Hematopoietic multipotent progenitor cell treated with erythropoietin and hydrocortisone succinate and interleukin-3 and kit ligand, for 15 days (in vitro differentiated cells): ENCODE measurements at regions not wholly inside any gene's neighbourhood (a gene's known extent, or its start where the extent isn't known, plus 50 kb on each side); places are given as distances from the start of the nearest gene placed in this dataset.
"Not testable (repeated sequence)": the region's sequence is repeated elsewhere in the genome, so short reads cannot be mapped to it uniquely, and the experiment has no call there.

Experiments used
- DNase-seq: peaks from one replicate; pipeline ENCODE4 v3.0.0-alpha.2; 2015; ENCODE audit warnings: low spot score

DNA sequence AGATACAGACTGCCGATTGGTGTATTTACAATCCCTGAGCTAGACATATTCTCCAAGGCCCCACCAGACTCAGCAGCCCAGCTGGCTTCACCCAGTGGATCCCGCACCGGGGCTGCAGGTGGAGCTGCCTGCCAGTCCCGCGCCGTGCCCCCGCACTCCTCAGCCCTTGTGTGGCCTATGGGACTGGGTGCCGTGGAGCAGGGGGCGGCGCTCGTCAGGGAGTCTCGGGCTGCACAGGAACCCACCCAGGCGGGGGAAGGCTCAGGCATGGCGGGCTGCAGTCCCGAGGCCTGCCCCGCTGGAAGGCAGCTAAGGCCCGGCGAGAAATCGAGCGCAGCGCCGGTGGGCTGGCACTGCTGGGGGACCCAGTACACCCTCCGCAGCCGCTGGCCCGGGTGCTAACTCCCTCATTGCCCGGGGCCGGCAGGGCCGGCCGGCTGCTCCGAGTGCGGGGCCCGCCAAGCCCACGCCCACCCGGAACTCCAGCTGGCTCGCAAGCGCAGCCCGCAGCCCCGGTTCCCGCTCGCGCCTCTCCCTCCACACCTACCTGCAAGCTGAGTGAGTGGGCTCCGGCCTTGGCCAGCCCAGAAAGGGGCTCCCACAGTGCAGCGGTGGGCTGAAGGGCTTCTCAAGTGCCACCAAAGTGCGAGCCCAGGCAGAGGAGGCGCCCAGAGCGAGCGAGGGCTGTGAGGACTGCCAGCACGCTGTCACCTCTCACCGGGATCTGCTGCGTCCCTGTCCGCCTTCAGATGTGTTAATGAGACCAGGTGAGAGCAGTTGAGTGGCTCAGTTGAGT lies 137.8 kb upstream of the LCORL start:
- DNase-seq, result not testable (repeated sequence)

DNA sequence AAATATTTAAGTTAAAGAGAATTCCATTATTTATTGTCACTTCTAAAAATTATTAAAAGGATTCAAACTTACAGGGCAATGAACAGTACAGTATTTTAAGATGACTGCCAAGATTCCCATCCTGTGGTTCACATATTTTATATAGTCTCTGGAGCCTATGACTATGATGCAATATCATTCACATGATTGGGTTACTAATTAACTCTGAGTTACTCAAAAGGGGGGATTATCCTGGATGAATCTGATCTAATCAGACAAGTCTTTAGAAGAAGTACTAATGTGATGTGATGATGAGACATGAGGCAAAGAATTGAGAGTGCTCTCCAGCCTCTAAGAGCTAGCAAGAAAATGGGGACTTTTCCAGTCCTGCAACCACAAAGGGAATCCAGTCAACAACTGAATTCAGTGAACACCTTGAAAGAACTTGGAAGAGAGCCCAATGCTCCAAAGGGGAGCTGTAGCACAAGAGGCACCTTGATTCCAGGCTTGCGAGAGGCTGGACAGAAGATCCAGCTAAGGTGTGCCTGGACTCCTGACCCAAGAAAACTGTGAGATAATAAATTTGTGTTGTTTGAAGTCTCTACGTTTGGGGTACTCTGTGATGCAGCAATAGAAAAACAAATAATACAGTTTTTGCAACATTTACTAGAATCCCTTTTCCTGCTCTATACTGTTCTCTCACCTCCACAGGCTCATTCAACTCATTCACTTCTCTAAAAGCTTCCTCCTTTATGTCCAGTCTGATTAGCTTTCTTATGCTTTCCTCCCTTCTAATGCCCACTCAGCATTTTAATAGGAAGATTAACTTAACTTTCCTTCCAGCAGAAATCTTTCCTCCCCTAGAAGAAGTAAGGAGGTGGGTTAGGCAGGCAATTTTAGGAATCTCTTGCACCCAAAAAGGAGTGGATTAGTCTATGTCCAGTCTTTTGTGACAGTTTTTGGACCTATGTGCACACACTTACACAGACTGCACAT lies 133.8 kb upstream of the LCORL start:
- no peak for DNase-seq

DNA sequence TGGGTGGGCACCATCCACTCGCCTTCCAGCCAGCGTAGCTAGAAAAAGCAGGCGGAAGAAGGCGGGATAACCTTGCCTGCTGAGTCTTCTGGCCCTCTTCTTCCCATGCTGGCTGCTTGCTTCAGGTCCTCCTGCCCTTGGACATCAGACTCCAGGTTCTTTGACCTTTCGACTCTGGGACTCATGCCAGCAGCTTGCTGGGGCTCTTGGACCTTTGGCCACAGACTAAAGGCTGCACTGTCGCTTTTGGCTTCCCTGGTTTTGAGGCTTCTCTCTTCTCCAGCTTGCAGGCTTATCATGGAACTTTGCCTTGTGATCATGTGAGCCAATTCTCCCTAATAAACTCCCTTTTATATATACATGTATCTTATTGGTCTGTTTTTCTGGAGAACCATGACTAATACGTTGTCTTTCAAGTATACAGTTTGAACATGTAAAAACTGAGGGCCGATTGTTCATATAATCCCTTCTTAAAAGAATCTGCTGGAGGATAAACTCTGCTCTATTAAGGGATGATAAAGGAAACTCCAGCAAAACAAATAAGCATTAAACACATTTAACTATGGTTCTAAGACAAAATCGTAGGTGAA lies 116.6 kb upstream of the LCORL start:
- no peak for DNase-seq

DNA sequence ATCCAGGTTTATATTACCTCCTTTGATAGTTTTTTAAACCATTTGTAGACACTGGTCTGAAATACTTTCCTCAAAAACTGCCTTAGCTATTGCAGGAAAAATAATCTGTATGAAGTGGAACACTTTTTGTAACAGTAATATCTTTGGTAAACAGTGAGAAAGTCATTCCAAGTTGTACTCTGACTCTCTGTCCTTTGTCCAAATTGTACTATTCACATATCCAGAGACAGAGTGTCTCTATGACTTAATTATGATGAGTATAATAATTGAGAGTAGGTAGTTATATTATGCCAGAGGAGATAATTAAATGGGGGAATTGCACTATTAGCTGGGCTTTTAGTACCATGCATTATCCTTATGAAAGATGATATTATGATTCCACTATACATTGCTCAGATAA lies 112.6 kb upstream of the LCORL start:
- DNase-seq, result no peak

DNA sequence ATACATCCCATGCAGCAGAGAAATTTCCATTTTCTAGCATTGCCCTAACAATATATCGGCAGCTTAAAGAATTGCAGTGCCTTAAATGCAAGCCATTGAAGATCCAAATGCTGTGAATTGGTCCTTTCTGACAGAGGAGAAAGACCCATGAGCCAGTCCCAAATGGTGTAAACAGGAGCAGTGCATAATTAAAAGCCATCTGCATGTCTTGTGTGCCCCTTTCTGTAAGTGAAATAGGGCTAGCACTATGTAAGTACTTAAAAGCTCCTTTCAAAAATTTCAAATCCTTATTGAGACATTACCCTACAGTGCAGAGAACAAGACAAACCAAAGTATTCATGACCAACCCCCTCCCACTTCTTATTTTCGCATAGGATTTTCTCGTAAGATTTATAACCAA lies 108.7 kb upstream of the LCORL start:
- DNase-seq, result no peak

DNA sequence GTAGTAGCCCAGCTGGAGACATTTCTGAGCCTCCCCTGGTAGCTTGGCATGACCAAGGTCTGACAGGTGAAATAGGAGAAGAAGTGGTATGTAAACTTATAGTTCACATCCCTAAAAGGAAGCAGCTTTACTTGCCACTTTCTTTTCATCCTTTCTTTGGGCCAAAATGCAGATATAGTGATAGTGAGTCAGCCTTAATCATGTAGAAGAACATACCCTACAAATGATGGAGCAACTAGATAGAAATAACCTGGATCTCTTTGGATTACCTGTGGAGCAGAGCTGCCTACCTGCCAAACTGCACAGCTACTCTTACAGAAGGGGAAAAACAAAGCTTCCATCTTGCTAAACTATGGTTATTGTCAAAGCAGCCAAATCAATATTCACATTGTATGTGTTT lies 106.7 kb upstream of the LCORL start:
- DNase-seq, result no peak

DNA sequence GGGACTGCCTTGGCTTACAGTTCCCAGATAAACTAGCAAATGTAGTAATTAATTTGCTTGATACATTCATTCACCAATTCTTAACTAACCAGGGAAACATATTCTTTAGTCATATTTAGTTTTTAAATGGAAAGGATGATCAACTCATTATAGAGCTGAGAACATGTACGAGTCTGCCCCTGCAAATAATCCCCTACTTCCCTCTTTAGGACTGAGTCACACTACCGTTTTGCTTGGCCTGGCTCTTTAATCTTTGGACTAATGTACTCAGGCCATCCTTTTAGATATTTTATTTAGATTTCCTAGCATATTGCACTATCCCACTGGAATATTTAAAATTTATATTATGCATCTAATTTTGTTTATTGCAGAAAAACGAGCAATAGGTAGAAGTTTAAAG lies 105.5 kb upstream of the LCORL start:
- no peak for DNase-seq

DNA sequence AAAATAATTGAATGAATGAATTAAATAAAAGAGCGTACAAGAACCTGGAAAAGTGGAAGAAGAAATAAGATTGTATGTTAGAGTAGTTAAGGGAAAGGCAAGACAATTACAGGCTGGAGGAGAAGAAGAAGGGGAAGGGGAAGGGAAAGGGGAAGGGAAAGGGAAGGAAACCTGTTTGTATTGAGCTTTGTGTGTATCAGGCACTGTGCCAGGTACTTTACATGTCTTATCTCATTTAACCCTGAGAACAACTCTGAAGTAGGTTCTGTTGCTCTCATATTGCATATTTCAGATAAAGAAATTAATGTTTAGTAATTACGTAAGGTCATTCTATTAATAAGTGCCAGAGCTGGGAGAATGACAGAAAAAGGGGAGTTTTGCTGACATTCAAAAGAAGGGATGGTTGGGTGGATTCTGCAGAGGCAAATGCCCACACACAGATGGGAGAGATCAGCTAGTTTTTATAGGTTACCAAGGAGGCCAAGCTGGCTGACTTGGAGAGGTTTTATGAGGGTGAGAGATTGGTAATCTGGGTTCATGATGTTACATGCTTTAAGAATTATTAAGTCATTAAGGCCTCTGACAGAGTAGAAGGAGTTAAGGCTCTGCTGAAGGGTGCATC lies 92.3 kb upstream of the LCORL start:
- no peak for DNase-seq

DNA sequence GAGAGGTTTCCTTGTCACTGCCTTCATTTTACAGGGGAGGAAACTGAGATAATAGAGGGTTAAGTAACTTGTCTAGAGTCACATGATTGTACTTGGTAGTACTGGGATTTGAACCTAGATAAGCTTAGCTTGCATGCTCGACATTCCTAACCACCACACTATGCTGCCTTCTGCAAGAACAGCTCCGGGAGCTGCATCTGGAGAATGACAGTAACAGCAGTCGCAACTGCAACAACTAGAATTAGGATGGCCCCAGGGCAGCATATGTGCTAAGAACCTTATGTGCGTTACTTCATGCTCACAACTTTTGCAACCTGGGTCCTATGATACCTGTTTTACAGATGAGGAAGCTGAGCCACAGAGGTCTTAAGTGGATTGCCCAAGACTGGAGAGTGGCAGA lies 89.5 kb upstream of the LCORL start:
- DNase-seq, result no peak

DNA sequence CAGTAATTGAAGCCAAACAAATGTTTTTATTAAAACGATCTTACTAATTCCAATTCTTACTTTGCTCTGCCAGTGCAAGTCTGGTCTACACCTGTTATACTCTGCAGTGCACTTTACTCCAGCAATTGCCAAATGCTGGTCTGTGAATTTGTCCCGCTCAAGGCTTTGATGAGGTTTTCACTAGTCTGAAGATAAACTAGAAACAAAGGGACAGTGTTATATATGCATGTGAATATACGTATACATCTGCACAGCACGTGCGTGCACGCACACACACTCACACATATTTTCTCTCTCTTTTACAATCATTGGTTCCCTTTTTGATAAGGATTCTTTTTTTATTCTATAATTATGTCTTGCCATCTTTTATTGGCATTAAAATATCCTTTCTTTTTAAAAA lies 88.5 kb upstream of the LCORL start:
- no peak for DNase-seq

DNA sequence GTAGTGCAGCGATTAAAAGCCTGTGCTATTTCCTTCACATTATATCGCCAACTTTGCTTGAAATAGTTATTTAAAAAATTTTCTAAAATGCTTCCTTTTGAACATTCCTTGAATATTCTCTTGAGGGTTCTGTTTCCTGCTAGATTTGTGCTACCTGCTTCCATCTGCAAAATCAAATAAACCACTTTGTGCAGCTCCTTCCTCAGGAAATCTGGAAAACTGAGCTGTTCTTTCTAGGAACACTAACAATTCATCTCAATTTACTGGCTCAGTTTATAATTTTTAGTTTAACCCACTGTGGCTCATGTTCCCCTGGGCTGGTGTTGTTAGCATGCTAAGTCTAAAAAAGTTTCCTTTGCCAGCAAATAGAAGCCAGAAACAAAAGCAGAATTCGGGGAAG lies 88.1 kb upstream of the LCORL start:
- DNase-seq, result no peak

DNA sequence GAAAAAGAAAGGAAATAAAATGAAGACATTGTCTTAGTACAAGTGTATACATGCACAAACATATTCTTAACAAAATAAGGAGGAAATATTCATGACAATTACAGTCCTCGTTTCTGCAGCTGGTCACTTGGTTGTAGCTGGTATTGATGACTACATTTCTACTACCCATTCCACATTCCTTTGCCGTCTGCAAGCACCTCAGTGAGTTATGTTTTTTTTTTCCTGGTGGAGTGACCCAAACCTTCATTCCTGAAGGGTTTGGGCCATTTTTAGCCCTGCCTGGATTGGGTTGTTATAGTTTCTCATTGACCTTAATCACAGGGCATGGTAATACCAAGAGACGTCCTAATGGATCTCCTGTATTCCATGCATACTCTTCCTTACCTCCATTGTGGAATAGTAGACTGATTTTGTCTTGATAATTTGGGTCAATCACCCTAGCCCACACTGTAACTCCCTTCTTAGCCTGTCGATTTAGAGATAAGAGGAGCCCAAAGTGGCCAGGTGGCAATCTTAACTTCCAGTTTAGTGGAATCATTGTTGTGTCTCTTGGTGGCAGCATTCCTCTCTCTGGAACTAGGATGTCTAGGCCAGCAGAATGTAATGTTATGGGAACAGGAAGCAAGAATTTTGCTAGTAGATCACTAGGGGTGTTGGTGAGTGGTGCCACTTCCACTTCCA lies 86.4 kb upstream of the LCORL start:
- DNase-seq, result not testable (repeated sequence)

DNA sequence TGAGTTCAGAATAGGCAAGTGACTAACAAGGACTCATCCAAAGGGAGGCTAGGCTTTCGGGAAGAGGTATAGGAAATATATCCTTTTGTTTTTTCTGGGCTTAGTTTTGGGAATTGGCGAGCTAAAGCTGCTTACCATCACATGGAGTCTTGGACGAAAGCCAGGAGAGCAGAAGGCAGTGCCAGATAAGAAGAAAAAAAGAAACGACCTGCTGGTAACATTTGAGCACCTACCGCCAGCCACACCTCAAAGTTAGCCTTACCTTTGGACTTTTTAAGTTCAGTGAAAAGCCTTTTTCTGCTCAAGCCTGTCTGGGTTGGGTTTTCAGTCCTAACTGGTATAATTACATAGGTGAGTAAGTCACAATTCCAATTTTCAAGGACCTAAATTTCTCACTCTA lies 85.1 kb upstream of the LCORL start:
- DNase-seq, result peak; percentile 7

DNA sequence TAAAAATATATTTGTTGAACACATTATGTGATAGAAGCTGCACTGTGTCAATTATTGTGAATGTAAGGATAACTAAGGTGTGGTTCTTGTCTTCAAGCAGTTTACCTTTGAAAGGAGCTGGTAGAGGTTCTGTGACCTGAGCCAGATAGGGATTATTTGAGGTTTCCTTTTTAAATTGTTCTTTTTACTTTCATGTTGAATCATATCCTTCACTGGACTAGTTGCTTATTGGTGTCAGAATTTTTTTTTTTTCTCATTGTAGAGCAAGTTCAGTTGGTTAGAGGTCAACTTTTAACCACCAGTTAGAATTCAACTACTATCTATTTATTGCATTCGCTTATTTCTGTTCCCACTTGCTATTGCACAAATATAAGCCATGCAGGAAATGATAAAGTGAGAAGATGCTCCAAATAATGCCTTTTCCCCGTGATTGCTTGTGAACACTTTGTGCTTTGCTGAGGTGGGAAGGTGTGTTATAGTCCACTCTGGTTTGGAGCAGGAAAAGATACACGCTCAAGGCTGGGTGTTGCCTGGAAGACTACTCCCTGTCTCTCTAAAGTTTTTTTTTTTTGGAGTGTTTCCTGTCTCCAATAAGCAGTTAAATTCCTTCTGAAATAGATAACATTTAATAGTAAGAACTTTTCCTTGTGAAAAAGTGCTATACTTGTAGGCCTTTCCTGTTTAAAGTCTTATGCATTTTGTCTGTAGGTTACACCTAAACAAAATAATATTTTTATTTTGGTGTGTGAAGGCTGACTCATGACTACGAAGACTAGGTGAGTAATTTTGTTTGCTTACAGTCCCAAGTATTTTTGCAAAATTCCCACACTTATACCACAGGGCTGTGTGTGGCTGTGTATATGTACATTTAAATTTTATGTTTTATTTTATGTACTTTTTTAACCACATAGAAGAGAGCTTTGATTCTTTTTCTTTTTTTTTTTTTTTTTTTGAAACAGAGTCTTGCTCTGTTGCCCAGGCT lies 83.8 kb upstream of the LCORL start:
- DNase-seq, result no peak

DNA sequence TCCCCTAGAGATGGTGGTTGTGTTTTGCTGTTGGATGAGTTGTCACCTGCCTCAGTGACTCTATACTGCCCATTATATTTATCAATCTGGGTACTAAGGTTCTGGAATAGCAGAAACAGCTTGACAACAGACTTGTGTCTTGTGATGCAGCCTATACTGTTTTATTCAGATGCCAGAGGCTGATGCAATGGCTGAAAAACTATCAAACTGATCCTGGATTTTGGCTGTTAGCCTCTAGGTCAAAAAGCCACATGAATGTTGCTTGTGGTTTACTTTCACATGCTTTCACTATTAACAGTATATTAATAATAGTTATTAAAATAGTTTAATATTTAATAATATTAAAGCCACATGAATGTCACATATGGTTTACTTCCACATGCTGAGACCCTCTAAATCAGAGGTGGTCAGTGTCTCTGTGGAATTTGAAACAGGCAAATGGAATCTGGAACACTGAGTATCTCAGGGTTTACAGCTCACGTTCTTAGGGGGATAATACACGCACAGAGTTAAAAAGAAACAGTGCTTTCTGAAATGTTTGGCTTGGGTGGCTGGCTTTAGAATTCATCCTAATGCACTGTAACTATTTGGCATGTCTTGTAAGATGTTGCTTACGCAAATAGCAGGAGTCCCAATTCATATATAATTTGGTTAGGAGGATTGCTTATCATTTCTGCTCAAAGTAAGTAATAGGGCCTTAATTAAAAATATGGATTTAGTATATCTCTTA lies 82.5 kb upstream of the LCORL start:
- DNase-seq, result no peak

DNA sequence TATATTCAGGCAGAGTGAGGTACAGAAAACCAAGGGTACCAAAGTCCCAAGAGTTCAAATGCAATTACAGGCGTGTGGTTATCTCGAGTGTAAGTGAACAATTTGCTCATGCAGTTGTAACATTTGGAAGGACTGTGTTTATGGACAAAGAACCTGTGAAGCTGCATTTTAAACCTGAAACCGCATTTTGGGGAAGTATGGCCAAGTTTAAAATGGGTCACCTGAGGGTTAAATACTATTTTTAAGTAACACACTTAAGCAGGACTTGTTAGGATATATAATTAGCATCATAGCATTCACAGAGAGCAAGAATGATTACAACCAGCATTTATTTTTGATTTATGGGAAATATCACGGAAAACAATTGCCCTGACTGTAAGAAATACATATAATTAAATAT lies 79.1 kb upstream of the LCORL start:
- DNase-seq, result no peak

DNA sequence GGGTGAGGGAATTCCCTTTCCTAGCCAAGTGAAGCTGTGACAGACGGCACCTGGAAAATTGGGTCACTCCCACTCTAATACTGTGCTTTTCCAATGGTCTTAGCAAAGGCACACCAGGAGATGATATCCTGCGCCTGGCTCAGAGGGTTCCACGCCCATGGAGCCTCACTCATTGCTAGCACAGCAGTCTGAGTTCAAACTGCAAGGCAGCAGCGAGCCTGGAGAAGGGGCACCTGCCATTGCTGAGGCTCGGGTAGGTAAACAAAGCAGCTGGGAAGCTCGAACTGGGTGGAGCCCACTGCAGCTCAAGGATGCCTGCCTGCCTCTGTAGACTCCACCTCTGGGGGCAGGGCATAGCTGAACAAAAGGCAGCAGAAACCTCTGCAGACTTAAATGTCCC lies 68.9 kb upstream of the LCORL start:
- not testable (repeated sequence) for DNase-seq

DNA sequence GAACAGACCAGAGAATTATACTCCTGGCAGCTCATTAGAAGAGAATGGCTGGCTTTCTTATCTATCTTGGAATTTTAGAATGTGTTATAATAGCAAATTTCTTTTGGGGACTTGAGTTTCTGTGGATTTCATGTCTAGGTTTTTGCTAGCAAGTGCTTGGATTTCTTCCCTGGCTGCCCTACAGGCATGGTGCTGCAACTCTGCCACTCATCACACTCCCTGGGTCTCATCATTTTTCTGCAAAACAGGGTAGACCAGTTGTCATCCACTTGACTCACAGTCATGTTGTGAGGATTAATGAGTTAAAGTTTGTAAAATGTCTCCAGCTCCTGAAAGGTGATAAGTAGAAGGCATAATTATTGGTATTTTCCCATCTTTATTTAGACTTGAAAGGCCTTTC lies 60.7 kb upstream of the LCORL start:
- no peak for DNase-seq

DNA sequence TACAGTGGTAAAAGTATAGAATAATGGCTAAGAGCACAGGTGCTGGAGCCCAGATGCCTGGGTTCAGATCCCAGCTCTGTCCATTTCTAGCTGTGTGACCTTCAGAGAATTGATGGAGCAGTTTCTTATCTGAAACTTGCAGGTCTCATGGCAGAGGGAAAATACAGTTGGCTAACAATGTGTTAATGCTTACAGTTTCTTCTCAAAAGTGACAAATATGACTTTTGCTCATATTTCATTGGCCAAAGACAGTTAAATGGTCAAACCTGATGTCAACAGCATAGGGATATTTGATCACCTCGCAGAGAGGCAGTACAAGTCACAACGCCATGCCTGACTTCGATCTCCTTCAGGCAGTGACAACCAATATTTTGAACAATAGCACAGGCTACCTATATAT lies 60.2 kb upstream of the LCORL start:
- DNase-seq, result no peak

DNA sequence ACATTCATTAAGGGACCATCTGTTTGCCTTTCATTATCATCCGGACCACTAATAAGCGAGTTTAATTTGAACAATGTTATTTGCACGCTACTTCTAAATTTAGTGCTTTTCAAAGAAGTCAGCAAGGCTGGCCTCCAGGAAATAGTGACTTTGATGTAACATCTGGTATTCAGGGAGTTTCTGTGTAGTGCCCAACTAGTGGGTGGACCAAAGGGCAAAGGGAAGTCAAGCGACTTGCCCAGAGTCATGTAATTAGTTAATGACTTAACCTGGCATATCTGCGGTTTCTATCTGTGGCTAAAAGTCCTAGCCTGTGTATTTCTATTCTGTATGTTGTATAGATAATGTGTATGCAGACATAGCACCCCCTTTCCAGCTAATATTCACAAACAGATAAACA lies 56.3 kb upstream of the LCORL start:
- no peak for DNase-seq
